ENCODE measurements at regions not wholly inside any gene's neighbourhood (a gene's known extent, or its start where the extent isn't known, plus 50 kb on each side); places are given as distances from the start of the nearest gene placed in this dataset.

DNA sequence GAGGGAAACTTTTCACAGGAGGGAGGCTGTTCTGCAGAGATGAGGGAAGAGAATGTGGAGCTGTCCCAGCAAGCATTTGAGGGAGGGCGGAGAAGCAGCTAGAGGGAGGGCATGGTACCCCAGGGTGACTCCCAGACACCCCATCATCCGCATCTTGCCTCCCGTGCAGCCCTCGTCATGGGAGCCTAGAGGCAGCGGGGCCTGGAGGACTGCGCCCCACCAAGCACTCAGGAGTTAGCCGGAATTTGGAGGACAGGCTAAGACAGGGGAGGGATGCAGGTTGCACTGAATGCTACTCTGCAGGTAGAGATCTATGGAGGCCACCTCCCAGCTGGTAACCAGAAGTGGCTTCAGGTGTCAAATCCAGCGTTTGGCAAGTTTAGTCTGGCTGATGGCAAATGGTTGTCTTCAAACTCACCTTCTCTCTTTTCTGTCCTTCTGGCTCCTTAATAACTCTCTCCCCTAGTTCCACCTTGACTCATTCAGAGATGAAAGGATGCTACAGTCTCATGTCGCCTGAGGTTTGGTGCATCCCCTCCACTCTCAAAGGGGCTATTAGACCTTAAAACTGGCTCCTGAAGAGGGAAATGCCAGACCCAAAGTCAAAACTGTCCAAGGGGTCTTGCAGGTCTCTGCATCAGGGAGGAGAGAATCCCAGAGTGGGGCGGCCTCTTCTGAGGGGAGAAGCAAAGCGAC, 155.9 kb upstream of the TLE3 start:
- DNase-seq = no peak

GRCh38 chr15:70252951-70253320, 155.2 kb upstream of the TLE3 start:
- no peak for DNase-seq

DNA sequence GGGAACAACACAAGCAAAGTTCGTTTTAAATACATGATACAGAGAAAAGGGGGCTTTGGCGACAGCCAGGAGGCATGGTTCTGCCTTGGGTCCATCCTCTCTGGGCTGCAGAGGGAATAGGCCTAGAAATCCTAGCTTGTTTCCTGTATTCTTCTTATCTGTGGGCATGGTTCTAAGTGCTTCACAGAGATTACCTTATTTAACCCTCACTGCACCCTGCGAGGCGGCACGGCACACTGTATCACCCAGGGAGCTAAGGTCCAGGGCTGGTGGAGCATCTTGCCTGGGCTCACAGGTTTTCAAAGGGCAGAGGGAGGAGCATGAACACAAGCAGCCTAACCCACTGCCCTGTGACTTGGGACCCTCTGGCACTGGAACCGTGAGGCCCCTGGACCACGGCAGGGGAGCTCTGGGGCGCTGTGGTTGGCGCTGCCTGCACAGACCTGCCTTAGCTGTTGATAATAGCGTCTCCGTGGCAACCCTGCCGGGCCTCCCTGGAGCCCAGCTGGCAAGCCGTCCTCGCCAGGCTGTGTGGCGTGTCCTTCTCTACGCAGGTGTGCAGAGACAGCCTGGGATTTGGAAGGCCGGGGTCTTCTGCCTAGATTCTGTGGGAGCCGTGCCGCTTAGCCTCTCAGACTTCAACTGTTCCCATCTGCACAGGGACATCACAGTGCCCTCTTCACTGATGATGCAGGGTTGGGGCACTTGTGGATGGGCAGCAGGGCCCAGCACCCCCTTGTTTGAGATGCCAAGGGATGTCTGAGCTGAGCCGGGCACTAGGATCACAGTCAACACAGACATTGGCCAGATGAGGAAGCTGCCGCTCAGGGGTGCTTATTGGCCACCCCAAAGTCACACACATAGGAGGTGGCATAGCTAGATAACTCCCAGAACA, 154.6 kb upstream of the TLE3 start:
- DNase-seq = no peak

DNA sequence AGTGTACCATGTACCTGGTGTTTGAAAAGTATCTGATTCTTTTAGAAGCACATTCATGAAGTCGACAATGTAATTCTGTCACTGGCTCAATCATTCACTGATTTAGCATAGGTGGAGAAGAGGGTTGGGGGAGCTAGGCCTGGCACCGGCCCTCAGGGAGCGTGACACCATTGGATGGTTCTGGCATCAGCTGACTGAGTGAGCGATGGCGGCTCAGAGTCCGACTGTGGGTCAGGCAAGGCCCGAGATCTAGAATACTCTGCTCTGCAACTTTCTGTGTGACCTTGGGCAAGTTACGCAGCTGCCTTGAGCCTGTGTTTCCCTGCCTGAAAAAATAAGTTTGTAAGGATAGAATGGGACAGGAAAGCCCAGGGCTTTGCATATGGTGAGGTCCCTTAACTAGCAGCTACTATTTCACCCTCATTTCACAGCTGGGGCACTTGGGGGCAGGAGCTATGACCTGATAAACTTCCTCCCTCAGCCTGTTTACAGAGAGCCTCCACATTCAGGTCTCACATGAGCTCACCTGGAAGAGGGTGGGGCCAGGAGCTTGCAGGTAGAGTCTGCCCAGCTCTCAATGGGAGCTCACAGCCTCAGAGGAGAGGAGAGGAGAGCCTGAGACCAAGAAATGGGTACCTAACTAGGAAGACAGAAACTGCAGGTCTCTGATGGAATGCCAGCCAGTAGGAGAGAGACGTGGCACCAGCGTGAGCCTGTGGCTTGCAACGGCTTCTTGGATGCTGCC, 153.7 kb upstream of the TLE3 start:
- DNase-seq = no peak

DNA sequence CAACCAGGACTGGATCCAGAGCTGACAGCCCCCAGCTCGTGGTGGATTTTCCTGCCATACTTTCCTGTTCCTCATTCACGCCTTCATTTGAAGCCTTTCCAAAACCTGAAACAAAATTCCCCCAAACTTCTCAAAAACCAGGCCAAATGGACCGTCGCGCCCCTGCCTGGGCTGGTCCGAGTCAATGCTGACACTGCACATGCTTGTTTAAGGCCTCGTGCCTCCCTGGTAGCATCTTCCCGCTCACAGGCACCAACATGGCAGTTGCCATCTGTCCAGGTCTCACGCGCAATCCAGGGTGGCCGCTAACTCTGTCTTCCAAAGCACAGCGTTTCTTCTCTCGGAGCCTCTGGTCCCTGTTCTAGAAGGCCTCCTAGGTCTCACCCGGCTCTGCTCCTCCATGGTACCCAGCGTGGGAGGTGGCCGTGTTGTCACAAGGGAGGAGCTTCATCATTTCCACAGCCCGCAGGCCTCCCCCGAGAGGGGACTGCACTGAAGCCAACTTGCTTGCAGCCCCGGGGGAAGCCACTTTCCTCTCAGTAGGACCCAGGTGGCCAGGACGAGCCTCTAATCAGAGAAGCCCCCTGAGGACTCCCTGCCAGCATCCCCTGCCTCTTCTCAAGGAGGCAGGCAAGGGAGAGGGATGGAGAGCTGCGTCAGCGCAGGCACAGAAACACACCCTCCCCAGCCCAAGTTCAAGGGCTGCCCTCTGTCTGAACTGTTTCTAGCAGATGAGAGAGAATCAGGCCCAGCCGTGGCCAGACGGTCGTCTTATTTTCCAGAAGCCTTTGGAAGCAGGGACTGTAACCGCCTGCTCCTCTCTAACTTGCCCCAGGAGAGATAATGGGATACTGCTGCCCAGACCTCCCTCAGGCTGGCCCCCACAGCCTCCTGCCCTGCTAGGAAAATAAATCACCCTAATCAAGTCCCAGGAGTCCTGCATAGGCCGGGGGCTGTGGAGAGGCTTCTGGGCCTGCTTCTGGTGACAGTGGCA, 152.8 kb upstream of the TLE3 start:
- DNase-seq = no peak

GRCh38 chr15:70249616-70250015, 151.9 kb upstream of the TLE3 start:
- DNase-seq = no peak

- DNase-seq = no peak
These were observed 150.7 kb upstream of the TLE3 start for GRCh38 chr15:70248116-70249025.

DNA sequence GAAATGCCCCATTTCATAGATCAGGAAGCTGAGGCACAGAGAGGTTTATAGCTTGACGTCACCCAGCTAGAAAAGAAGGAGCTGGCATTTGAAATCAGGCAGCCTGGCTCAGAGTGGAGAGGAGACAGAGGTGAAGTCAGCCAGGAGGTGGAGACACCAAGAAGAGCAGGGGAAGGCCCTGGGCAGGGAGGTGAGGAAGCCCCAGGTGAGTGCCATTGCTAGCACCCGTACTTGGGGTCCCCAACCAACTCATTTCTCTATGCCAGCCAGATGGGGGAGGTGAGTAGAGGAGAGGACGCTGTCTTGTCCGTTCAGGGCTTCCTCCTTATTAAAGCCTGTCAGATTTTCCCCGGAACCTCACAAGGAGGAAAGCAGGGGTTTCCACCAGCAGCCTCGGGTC, 149.6 kb upstream of the TLE3 start:
- DNase-seq = no peak

DNA sequence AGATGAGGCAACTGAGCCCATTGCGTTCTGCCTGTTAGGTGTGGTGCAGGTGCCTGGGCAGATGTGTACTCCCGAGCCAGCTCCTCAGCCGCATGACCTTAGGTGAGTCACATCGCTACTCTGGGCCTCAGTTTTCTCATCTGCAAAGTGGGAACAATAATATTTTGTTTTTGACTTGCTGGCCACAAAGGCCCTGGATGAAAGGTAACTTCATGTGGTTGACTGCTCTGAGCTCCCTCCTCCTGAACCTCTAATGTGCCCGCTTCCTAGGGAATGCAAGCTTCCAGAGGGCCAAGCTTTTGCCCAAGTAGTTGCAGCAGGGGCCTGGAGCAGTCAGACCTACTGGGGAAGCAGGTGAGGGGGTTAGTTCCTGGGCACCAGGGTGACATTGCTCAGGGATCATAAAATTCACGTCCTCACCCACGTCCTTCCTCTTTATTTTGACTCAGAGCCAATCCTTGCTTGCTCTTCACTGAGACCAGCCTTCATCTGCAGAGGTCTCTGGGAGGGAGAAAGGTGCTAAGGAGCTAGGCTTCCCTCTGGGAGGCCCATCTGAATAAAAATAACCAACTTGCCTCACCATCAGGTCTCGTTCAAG, 149.0 kb upstream of the TLE3 start:
- no peak for DNase-seq

DNA sequence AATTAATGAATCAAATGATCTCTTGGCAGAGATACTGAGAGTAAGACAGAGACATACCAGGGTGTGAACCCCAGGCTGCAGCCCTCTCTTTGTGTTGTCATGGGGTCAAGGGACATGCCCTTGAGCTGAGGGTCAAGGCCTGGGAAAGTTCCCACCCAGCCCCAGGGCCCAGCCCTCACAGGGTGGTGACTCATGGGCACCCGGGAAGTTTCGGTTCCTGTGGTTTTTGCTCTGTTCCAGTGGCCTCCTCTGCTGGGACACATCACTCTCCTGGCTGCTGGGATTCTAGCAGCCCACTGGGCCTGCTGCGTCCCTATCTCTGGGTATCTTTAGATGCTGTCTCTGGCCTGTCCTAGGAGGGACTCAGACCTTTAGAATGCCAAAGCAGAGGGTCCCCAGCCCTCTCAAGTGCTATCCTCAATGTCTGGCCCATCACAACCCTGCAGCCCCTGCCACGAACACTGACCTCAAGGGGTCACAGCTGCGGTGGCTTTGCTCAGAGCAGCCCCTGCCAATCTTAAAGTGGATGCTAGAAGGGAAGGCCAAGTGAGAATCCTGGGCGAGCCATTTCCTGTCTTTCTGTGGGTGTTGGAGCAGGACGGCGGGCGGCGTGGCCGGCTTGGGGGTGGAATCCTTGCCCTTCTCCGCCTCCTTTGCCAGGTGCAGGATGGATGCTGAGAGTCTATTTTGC, 148.4 kb upstream of the TLE3 start:
- peak in 6 of 56 donors; percentile 3 to 17 (median 12) for DNase-seq

DNA sequence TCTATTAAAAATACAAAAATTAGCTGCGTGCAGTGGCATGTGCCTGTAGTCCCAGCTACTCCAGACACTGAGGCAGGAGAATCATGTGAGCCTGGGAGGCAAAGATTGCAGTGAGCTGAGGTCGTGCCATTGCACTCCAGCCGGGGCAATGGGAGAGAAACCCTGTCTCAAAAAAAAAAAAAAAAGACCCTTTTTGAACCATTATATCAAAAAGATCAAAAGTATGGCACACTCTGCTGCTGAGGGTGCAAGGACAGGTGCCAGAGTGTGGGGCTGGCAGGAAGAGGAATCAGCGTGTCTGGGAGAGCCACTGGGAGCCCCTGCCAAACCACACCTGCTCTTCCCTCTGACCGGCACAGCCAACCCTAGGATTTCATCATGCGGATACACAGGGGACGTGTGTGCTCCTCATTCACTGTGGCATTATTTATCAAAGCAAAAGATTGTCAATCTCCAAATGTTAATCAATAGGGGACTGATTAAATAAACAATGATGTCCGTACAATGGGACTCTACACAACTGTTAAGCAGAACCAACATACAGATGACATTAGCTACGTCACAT, 147.3 kb upstream of the TLE3 start:
- no peak for DNase-seq

- DNase-seq = no peak
These were observed 146.2 kb upstream of the TLE3 start for GRCh38 chr15:70243686-70244540.

DNA sequence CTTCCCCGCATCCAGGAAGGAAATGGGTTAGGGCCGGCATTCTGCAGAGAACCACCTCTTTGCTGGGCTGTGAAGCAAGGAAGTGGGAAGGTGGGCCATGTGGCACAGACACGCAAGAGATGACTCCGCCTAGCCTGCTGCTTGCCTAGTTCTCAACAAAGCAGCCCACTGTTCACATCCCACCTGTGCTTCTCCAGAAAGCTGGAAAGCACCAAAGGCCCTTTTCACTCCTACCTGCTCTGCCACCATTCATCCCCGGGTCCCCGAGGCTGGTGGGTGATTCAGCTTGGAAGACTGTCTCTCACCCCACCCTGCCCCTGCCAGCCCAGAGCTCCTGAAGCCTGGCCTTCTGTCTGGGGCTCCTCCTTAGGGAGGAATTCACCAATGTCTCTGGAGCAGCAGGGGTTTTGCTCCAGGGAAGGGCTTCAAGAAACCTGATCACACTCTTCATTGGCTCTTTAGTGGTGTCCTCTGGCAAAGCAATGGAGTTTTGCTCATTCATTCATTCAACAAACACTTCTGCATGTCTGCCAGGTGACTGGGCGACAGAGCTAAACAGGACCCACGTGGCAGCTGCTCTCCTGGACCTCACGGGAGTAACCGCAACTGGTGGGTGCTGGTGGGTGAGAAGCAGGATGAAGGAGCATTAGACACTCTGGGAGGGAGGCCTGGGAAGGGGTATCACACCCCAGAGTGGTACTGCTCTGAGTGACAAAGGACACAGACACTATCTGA, 145.4 kb upstream of the TLE3 start:
- DNase-seq = no peak

- DNase-seq = no peak
These were observed 144.0 kb upstream of the TLE3 start for GRCh38 chr15:70241561-70242320.

- no peak for DNase-seq
These were observed 143.2 kb upstream of the TLE3 start for GRCh38 chr15:70240820-70241430.

Measured in nucleus accumbens (tissue), 56 donors.